Liver (tissue), 8 donors: ENCODE measurements at regions not wholly inside any gene's neighbourhood (a gene's known extent, or its start where the extent isn't known, plus 50 kb on each side); places are given as distances from the start of the nearest gene placed in this dataset.

Source experiments
- DNase-seq: peaks from one replicate; pipeline ENCODE4 v3.0.0-alpha.2; 2017; ENCODE audit warnings: low spot score
- H3K27ac ChIP-seq, 2 donors: one replicate each; pipeline ENCODE4 v1.7.0; 2013; ENCODE audit warnings: inconsistent platforms in 2 of 2, low read length in 2 of 2, control low read depth in 1 of 2, low read depth in 1 of 2, mild to moderate bottlenecking in 1 of 2
- H3K27me3 ChIP-seq, 4 donors: one replicate each; pipeline versions ENCODE4 v1.6.1 to v1.7.0; 2013; ENCODE audit warnings: low read length in 3 of 4, inconsistent platforms in 1 of 4, mild to moderate bottlenecking in 1 of 4, moderate library complexity in 1 of 4; ENCODE audit not compliant: control insufficient read depth in 4 of 4, insufficient read depth in 4 of 4
- H3K36me3 ChIP-seq, 4 donors: one replicate each; pipeline versions ENCODE4 v1.6.1 to v1.7.0; 2013; ENCODE audit warnings: low read length in 3 of 4, mild to moderate bottlenecking in 3 of 4, low read depth in 1 of 4, moderate library complexity in 1 of 4; ENCODE audit not compliant: control insufficient read depth in 4 of 4, insufficient read depth in 3 of 4
- H3K4me1 ChIP-seq, 4 donors: one replicate each; pipeline versions ENCODE4 v1.6.1 to v1.7.0; 2013; ENCODE audit warnings: low read length in 3 of 4, mild to moderate bottlenecking in 3 of 4, moderate library complexity in 1 of 4; ENCODE audit not compliant: control insufficient read depth in 4 of 4, insufficient read depth in 4 of 4
- H3K4me3 ChIP-seq, 3 donors: one replicate each; pipeline versions ENCODE4 v1.6.1 to v1.7.0; 2013; ENCODE audit warnings: low read length in 3 of 3, control low read depth in 1 of 3, low read depth in 1 of 3, mild to moderate bottlenecking in 1 of 3
- H3K9ac ChIP-seq, 2 donors: one replicate each; pipeline ENCODE4 v1.7.0; 2013; ENCODE audit warnings: low read length in 2 of 2, mild to moderate bottlenecking in 2 of 2, moderate library complexity in 2 of 2, control low read depth in 1 of 2, low read depth in 1 of 2
- H3K9me3 ChIP-seq, 4 donors: one replicate each; pipeline versions ENCODE4 v1.6.1 to v1.7.0; 2013; ENCODE audit warnings: low read length in 3 of 4; ENCODE audit not compliant: control insufficient read depth in 4 of 4
- ATF3 ChIP-seq: IDR thresholded peaks from 2 replicates; pipeline ENCODE4 v1.6.1; 2016; ENCODE audit warnings: antibody characterized with exemption
- EGR1 ChIP-seq, 2 donors: IDR thresholded peaks; 2 replicates each; pipeline ENCODE4 v1.6.1; 2016 to 2018; ENCODE audit warnings: antibody characterized with exemption in 2 of 2, low read depth in 2 of 2
- FOXA1 ChIP-seq: IDR thresholded peaks from 2 replicates; pipeline ENCODE4 v1.6.1; 2016; ENCODE audit warnings: antibody characterized with exemption
- GABPA ChIP-seq, 2 donors: IDR thresholded peaks in 1 of 2; conservative IDR thresholded peaks in 1 of 2; 2 replicates each; pipeline ENCODE4 v1.6.1; 2016; ENCODE audit warnings: antibody characterized with exemption in 2 of 2, mild to moderate bottlenecking in 1 of 2, moderate library complexity in 1 of 2
- HNF4A ChIP-seq, 2 donors: conservative IDR thresholded peaks; 2 replicates each; pipeline ENCODE4 v1.6.1; 2016; ENCODE audit warnings: antibody characterized with exemption in 2 of 2, mild to moderate bottlenecking in 2 of 2
- JUND ChIP-seq, 2 donors: IDR thresholded peaks; 2 replicates each; pipeline ENCODE4 v1.6.1; 2016; ENCODE audit warnings: antibody characterized with exemption in 2 of 2
- RXRA ChIP-seq, 2 donors: IDR thresholded peaks; 2 replicates each; pipeline ENCODE4 v1.6.1; 2017 to 2018; ENCODE audit warnings: antibody characterized with exemption in 2 of 2, mild to moderate bottlenecking in 1 of 2
- SP1 ChIP-seq: IDR thresholded peaks from 2 replicates; pipeline ENCODE4 v1.6.1; 2018; ENCODE audit warnings: antibody characterized with exemption, mild to moderate bottlenecking
- TAF1 ChIP-seq: conservative IDR thresholded peaks from 2 replicates; pipeline ENCODE4 v1.6.1; 2016; ENCODE audit warnings: antibody characterized with exemption, mild to moderate bottlenecking
- YY1 ChIP-seq: IDR thresholded peaks from 2 replicates; pipeline ENCODE4 v1.6.1; 2016; ENCODE audit warnings: antibody characterized with exemption, mild to moderate bottlenecking
- WGBS: extraction: QIAGEN DNeasy Blood & Tissue Kit; methylation state at CpG from one replicate; pipeline ENCODE4 v1.1.7; 2013; 5-methylcytosine and 5-hydroxymethylcytosine counted together
- TF ChIP-seq, protein P1 (sequence below): IDR thresholded peaks from 2 replicates; pipeline ENCODE4 v1.6.1; 2016; ENCODE audit warnings: antibody characterized with exemption
- TF ChIP-seq, protein P2 (sequence below): fragments of 150-350 bp; IDR thresholded peaks from 2 replicates; pipeline ENCODE4 v1.5.1; 2017; ENCODE audit warnings: improper control_type of control experiment, low read depth, low read length; ENCODE audit not compliant: missing input control
- TF ChIP-seq, protein P3 (sequence below): IDR thresholded peaks from 2 replicates; pipeline ENCODE4 v1.6.1; 2016; ENCODE audit warnings: antibody characterized with exemption
- donor health status: healthy.
- donor health status: healthy.
- donor health status: healthy.
- donor health status: healthy.
- donor health status: healthy.

DNA sequence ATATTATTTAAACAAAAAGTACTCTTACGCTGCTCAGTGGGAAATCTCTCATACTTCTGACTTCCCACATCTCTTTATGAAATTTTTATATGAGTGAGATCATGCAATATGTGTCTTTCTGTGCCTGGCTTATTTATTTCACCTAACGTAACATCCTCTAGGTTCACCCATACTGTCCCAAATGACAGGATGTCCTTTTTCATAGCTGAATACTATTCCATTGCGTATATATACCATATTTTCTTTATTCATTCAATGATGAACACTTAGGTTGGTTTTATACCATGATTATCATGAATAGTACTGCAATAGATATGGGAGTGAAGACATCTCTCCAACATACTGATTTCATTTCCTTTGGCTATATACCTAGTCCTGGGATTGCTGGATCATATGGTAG, 57.8 kb upstream of the TPP2 start:
- 88% methylated on average over 3 of the region's 3 CpGs for WGBS
- TF ChIP-seq JUND (IDR thresholded peaks at IDR 0.05) (no peak), SP1 (no peak), EGR1 (IDR thresholded peaks at IDR 0.05; ENCODE audit: low read depth in 2 of 2) (no peak), HNF4A (conservative IDR thresholded peaks at IDR 0.05) (no peak), TAF1 (no peak)
- TF ChIP-seq, protein P1, sequence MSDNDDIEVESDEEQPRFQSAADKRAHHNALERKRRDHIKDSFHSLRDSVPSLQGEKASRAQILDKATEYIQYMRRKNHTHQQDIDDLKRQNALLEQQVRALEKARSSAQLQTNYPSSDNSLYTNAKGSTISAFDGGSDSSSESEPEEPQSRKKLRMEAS: no peak
- TF ChIP-seq, protein P2, sequence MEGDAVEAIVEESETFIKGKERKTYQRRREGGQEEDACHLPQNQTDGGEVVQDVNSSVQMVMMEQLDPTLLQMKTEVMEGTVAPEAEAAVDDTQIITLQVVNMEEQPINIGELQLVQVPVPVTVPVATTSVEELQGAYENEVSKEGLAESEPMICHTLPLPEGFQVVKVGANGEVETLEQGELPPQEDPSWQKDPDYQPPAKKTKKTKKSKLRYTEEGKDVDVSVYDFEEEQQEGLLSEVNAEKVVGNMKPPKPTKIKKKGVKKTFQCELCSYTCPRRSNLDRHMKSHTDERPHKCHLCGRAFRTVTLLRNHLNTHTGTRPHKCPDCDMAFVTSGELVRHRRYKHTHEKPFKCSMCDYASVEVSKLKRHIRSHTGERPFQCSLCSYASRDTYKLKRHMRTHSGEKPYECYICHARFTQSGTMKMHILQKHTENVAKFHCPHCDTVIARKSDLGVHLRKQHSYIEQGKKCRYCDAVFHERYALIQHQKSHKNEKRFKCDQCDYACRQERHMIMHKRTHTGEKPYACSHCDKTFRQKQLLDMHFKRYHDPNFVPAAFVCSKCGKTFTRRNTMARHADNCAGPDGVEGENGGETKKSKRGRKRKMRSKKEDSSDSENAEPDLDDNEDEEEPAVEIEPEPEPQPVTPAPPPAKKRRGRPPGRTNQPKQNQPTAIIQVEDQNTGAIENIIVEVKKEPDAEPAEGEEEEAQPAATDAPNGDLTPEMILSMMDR: no peak
- Histone ChIP-seq H3K36me3 (no peaks in the 10 kb centered on the region), H3K9ac (no peak overlapping the region), H3K9me3 (no peaks in the 10 kb centered on the region), H3K27me3 (no peaks in the 10 kb centered on the region), H3K4me1 (no peaks in the 10 kb centered on the region), H3K4me3 (no peak overlapping the region), H3K27ac (no peak overlapping the region)
- no peak for DNase-seq

DNA sequence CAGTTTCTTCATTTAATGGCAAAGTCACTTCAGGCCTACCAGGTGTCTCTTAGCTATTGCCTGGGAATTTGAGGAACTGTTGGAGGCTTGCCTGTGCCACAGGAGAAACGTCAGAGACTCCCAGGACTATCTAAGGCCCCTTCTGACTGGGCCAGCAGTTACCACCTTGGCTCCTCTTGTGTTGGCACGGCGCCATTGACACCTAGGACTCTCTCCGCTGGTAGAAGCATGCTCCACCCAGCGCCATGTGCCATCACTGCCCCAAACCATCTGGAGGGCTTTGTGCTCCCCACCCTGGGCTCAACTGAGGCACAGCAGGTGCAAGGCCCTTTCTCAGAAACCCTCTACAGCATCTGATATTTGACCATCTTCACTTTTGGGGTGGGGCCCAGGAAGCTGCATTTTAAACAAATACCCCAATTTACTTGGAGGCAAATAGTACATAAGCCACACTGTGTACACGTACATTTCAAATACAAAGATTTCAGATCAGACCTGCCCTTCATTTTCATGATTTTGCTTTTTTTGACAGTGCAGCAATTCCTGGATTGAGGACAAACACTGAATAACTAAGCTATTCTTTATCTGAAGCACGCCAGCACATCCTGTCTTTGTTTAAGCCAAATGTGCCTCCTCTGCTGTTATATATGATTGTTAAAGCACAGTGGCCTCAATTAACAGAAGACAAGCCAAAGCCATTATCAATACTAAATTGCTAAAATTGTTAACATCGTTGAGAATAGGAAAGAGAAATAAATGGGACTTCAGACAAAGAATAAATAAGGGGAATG, 59.9 kb upstream of the TPP2 start:
- TF ChIP-seq, protein P1: no peak
- TF ChIP-seq HNF4A (conservative IDR thresholded peaks at IDR 0.05) (no peak), YY1 (no peak), GABPA (IDR thresholded peaks at IDR 0.05 in 1 of 2, conservative IDR thresholded peaks at IDR 0.05 in 1 of 2) (no peak), JUND (IDR thresholded peaks at IDR 0.05) (no peak), ATF3 (no peak), RXRA (IDR thresholded peaks at IDR 0.05) (no peak), EGR1 (IDR thresholded peaks at IDR 0.05; ENCODE audit: low read depth in 2 of 2) (no peak), FOXA1 (no peak)
- TF ChIP-seq, protein P2: no peak
- TF ChIP-seq, protein P3, sequence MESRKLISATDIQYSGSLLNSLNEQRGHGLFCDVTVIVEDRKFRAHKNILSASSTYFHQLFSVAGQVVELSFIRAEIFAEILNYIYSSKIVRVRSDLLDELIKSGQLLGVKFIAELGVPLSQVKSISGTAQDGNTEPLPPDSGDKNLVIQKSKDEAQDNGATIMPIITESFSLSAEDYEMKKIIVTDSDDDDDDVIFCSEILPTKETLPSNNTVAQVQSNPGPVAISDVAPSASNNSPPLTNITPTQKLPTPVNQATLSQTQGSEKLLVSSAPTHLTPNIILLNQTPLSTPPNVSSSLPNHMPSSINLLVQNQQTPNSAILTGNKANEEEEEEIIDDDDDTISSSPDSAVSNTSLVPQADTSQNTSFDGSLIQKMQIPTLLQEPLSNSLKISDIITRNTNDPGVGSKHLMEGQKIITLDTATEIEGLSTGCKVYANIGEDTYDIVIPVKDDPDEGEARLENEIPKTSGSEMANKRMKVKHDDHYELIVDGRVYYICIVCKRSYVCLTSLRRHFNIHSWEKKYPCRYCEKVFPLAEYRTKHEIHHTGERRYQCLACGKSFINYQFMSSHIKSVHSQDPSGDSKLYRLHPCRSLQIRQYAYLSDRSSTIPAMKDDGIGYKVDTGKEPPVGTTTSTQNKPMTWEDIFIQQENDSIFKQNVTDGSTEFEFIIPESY: no peak
- H3K9ac ChIP-seq: no peak overlapping the region
- H3K36me3 ChIP-seq: no peaks in the 10 kb centered on the region
- no peaks in the 10 kb centered on the region for H3K27me3 ChIP-seq
- H3K9me3 ChIP-seq: no peaks in the 10 kb centered on the region
- DNase-seq: no peak
- no peaks in the 10 kb centered on the region for H3K4me1 ChIP-seq
- H3K27ac ChIP-seq: no peak overlapping the region
- no peak overlapping the region for H3K4me3 ChIP-seq
- 68% methylated on average over 8 of the region's 8 CpGs for WGBS
